ENCODE measurements at regions not wholly inside any gene's neighbourhood (a gene's known extent, or its start where the extent isn't known, plus 50 kb on each side); places are given as distances from the start of the nearest gene placed in this dataset.

- Histone ChIP-seq H3K4me2 (no peak overlapping the region), H3K36me3 (ENCODE audit: insufficient read depth) (no peaks in the 10 kb centered on the region), H2AFZ (no peak overlapping the region), H4K20me1 (replicated peaks; ENCODE audit: insufficient read depth) (no peaks in the 10 kb centered on the region), H3K27me3 (ENCODE audit: insufficient read depth) (no peaks in the 10 kb centered on the region), H3F3A (replicated peaks; ENCODE audit: low read depth) (no peaks in the 10 kb centered on the region), H3K9me2 (ENCODE audit: insufficient read depth) (no peaks in the 10 kb centered on the region), H3K27ac (ENCODE audit: low read depth) (no peak overlapping the region), H3K4me3 (no peak overlapping the region), H3K4me1 (ENCODE audit: insufficient read depth) (no peaks in the 10 kb centered on the region), H3K79me2 (replicated peaks; ENCODE audit: insufficient read depth) (no peaks in the 10 kb centered on the region)
- DNase-seq (ENCODE audit: low spot score) (no peak), ATAC-seq (no peak)
- Mint-ChIP-seq H3K27ac (no peak overlapping the region), H3K36me3 (ENCODE audit: low read depth) (no peaks in the 10 kb centered on the region; the same call in 2 of the 3 replicates), H3K4me3 (no peak overlapping the region), H3K9me3 (no peaks in the 10 kb centered on the region), H3K27me3 (ENCODE audit: insufficient read depth, low read depth, poor library complexity) (peaks cover 2% of the 10 kb centered on the region), H3K4me1 (no peaks in the 10 kb centered on the region)
- no peak for TF ChIP-seq ZNF114 (CRISPR knock-in tag; IDR thresholded peaks at IDR 0.05)
These were observed 54.9 kb downstream of the PLEKHG1 start for GRCh38 chr6:150654608-150655007.

- Histone ChIP-seq H3K27me3 (ENCODE audit: insufficient read depth) (no peaks in the 10 kb centered on the region), H3K36me3 (ENCODE audit: insufficient read depth) (no peaks in the 10 kb centered on the region), H3K27ac (ENCODE audit: low read depth) (no peak overlapping the region), H2AFZ (no peak overlapping the region), H3K79me2 (replicated peaks; ENCODE audit: insufficient read depth) (no peaks in the 10 kb centered on the region), H3K4me2 (no peak overlapping the region), H3F3A (replicated peaks; ENCODE audit: low read depth) (no peaks in the 10 kb centered on the region), H4K20me1 (replicated peaks; ENCODE audit: insufficient read depth) (no peaks in the 10 kb centered on the region), H3K9me2 (ENCODE audit: insufficient read depth) (no peaks in the 10 kb centered on the region), H3K4me3 (no peak overlapping the region), H3K4me1 (ENCODE audit: insufficient read depth) (no peaks in the 10 kb centered on the region)
- H3K36me3 Mint-ChIP-seq (ENCODE audit: low read depth), result no peaks in the 10 kb centered on the region; the same call in 2 of the 3 replicates
- no peak overlapping the region for H3K4me3 Mint-ChIP-seq
- ATAC-seq, result no peak
- H3K9me3 Mint-ChIP-seq, result no peaks in the 10 kb centered on the region
- H3K4me1 Mint-ChIP-seq, result no peaks in the 10 kb centered on the region
- TF ChIP-seq ZNF462 (CRISPR knock-in tag; IDR thresholded peaks at IDR 0.05), result no peak
- TF ChIP-seq CREB1 (CRISPR knock-in tag; IDR thresholded peaks at IDR 0.05; ENCODE audit: low read depth), result no peak
- TF ChIP-seq NANOG (IDR thresholded peaks at IDR 0.05; ENCODE audit: borderline replicate concordance), result no peak
- TF ChIP-seq ZNF114 (CRISPR knock-in tag; IDR thresholded peaks at IDR 0.05), result no peak
- no peak for TF ChIP-seq JUNB (IDR thresholded peaks at IDR 0.05; ENCODE audit: unreplicated experiment)
- no peak for TF ChIP-seq REST (IDR thresholded peaks at IDR 0.05; ENCODE audit: unreplicated experiment)
- TF ChIP-seq, protein P1, sequence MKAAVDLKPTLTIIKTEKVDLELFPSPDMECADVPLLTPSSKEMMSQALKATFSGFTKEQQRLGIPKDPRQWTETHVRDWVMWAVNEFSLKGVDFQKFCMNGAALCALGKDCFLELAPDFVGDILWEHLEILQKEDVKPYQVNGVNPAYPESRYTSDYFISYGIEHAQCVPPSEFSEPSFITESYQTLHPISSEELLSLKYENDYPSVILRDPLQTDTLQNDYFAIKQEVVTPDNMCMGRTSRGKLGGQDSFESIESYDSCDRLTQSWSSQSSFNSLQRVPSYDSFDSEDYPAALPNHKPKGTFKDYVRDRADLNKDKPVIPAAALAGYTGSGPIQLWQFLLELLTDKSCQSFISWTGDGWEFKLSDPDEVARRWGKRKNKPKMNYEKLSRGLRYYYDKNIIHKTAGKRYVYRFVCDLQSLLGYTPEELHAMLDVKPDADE (IDR thresholded peaks at IDR 0.05), result no peak
- no peak for TF ChIP-seq EZH2phosphoT487 (IDR thresholded peaks at IDR 0.05; ENCODE audit: unreplicated experiment)
- no peak for TF ChIP-seq POLR2AphosphoS5 (IDR thresholded peaks at IDR 0.05; ENCODE audit: low read depth)
- no peak for TF ChIP-seq ZNF331 (CRISPR knock-in tag; IDR thresholded peaks at IDR 0.05; ENCODE audit: low read depth)
- TF ChIP-seq STAT1 (IDR thresholded peaks at IDR 0.05; ENCODE audit: unreplicated experiment), result no peak
- no peak for DNase-seq (ENCODE audit: low spot score)
- peaks cover 2% of the 10 kb centered on the region for H3K27me3 Mint-ChIP-seq (ENCODE audit: insufficient read depth, low read depth, poor library complexity)
- H3K27ac Mint-ChIP-seq, result no peak overlapping the region
These were observed 56.5 kb downstream of the PLEKHG1 start for GRCh38 chr6:150656156-150656555.
